ENCODE measurements at regions not wholly inside any gene's neighbourhood (a gene's known extent, or its start where the extent isn't known, plus 50 kb on each side); places are given as distances from the start of the nearest gene placed in this dataset.

GRCh38 chr5:152978141-152978835, 512.2 kb upstream of the GRIA1 start:
- TF ChIP-seq CTCF (IDR thresholded peaks at IDR 0.05 in 2 of 3, conservative IDR thresholded peaks at IDR 0.05 in 1 of 3; ENCODE audit: borderline replicate concordance in 1 of 3, insufficient read depth in 1 of 3, low read depth in 2 of 3, low read length in 2 of 3) = no peak
- no peak for TF ChIP-seq POLR2A (IDR thresholded peaks at IDR 0.05; ENCODE audit: borderline replicate concordance, extremely low read depth, insufficient read depth, insufficient read length)
